Effector CD8-positive, alpha-beta T cell (primary cell): ENCODE measurements at regions not wholly inside any gene's neighbourhood (a gene's known extent, or its start where the extent isn't known, plus 50 kb on each side); places are given as distances from the start of the nearest gene placed in this dataset.
A peak's percentile ranks its signal among the peaks of the same experiment; 100 is the strongest.
"Not testable (repeated sequence)": the region's sequence is repeated elsewhere in the genome, so short reads cannot be mapped to it uniquely, and the experiment has no call there.

Source experiments
- DNase-seq: peaks from one replicate; lab custom pipeline; 2025; lab: John Stamatoyannopoulos, UW

DNA sequence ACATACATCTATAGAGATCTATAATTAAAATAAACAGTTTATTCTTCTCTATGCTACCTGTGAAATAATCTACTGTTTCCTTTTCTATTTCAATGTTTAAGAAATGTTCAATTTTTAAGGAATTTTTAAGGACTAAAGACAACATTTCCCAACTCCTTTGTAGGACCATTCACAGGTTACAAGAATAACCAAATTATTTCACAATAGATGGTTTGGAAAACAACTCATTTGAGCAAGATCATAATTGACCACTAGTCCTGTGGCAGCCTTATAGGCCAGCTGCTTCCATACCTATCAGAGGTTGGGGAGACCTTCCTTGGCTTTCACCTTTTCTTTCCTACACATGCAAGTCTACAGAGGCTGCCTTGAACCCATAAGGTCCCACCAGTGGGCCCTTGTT, 193.7 kb downstream of the TTC39B start:
- no peak for DNase-seq

DNA sequence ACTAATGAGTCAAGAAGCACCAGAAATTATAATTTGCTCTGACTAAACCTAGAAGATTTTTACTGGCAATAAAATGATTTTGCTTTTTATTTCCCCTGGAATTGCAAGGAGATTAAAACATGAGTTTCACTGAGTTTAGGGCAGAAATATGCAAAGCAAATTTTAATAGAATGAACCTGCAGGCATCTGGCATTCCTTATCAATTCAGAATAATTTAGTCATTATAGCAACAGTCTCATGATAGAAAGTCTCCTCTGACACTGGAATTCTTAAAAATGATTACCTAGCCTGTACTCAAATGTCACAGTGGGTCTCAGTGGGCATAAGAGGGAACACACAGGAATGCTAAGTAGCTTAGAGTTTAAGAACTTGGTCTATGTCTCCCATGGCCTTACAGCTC, 195.9 kb downstream of the TTC39B start:
- no peak for DNase-seq

DNA sequence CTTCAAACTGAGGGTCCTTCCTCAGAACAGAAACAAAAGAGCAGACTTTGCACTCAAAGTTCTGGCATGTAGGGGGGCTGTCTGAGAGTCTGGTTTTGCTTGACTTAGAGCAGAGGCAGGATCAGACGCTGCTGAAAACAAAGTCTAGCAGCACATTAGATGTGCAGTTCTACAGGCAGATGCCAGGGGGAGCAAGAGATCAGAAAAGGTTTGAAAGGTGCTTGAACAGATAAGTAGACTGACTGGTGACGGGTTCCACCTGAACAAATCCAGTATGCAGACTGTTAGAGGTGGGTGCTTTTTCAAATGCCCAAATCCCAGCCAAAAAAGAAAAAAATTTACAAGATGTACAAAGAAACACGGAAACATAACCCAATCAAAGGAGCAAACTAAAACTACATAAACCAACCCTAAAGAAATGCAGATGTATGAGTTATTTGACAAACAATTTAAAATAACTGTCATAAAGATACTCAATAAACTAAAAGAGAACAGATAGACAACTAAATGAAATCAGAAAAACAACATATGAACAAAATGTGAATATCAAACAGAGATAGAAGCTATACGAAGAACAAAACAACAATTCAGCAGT, 194.7 kb upstream of the FREM1 start:
- DNase-seq, result peak; percentile 3

DNA sequence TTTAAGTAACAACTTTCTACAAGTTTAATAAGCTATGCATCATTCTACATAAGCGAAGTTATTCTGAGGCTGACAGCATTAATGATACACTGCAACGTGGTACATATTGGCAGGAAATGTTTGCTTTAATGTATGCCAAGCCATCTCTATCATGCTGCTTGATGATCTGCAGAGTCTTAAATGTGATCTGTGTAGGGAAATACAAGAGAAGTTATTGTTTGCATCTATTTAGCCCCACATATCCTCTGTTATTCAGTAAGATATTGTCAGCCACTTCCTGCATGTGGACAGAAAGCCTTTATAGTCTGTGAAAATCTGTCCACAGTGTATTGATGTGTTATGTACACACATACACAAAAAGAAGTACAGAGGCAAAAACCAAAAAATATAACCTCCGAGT, 193.1 kb upstream of the FREM1 start:
- DNase-seq, result no peak

DNA sequence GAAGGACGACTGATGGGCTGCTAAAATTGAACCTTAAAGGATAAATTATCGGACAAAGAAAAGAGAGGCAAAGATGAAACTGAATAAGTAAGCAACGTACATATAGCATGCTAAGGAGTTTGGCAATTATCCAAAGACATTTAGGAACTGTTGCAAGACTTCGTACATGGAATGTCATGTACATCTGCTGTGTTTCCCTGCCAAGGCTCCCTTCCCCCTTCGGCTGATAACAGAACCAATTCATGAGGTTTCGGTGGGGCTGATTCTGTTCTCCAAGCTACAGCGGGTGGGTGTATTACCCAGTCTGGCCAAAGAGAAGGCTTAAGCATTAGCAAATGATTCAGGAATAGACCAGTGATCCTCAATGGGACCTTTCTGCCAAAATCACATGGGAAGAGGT, 190.9 kb upstream of the FREM1 start:
- DNase-seq, result no peak

DNA sequence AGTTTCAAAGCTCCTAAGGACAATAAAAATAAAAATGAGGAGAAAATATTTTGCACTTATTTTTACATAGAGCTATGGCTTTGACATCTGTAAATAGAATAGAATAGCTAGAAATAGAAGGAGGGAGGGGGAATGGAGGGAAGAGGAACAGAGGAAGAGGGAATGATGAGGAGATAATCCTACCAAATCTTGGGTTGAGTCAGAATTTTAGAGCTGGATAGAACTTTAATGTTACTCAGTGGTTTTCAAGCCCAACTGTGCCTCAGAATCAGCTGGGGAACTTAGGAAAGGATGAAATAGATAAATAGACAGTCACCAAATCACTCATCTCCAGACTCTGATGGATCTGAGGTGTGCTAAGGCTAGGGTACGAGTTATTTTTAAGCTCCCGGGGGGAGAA, 190.3 kb upstream of the FREM1 start:
- DNase-seq, result no peak

DNA sequence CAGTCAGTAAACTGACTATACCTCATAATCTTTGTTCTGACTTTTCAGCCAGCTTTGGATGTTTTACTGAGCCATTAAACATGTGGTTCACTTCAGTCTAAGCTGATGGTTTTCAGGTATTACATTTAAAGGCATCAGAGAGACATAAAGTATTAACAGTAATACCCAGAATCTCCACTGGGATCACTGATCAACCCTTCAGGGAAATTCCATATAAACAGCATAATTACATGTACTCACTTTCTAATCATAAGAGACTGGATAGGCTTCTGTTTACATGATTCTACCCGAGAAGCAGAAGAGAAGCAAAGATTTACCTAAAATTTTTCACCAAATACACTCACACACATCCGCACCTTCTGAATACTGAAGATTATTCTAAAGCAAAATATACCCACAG, 186.7 kb upstream of the FREM1 start:
- DNase-seq, result no peak

DNA sequence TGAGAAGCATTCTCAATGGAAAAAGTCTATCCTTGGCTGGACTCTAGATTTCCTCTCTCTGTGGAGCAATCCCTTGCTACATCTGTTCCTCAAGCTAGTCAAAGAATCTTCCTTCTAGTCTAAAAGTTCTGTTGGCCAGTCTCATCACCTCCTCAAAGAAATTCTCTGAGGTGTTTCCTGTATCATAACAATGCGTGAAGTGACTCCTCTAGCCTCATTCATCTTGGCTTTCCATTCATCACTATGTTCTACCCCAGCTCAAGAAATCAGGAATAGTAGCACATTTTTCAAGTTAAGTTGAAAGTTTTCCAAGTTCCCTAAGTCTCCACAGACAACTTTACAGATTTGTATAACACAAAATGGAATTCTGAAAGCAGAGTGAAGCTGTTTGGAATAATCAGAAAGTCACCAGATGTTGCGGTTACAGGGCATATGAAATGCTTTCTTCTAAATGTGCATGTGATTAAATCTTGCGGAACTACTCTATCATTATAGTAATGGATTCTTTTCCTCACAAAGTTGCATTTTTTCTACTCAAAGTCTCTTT, 176.6 kb upstream of the FREM1 start:
- DNase-seq, result no peak

DNA sequence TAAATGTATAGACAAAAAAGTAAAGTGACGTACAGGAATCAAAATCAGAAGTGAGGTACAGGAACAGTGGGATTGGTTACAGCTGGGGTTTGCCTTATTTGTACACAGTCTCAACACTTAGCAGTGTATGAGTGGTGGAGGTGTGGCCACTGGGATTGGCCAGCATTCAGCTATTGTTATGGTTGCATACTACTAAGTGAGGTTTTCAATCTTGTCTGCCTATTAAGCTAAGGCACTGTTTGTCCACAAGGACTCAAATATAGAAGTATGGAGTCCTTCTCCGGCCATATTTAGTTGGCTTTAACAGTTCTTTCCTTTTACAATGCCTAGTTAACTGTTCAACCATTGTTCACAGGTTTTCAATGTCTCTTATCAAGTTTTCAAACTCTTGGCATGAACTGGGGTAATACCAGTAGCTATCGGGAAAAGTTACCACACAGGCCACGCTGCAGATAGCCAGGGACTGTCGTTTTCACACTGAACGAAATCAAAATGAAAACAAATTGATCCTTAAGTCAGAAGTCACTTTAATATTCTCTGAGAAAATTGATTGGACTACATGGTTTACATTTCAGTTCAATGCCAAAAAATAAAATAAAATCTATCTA, 176.0 kb upstream of the FREM1 start:
- DNase-seq, result no peak

DNA sequence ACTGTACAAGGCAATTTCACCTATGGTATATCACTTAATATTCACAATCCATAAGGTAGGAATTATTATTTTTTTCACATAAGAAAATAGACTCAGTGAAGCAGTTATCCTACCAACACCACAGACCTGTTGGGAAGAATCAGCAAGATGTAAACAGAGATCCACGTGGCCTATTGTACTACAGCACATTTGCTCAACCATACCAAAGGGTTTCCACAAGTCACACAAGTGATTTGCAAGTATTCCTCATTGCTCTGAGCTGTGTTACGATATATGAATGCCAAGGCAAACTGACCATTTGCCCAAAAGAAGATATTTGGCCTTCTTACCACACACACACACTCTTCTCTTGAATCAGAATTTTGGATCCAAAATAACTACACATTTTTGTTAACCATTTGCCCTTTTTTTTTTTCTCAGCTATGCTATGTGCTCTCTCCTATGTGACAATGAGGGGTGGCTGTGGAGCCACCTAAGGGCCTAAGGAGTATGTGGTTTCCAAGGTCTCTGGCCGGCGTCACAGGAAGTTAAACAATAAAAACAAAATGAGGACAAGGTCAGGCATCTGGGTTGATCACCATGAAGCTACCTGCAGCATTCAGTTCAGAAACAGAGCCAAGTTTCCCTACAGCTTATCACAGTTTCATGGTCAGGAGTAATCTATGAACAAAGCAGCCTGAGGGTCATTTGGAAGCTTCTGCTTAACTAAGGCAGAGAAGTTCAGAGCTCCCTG, 171.0 kb upstream of the FREM1 start:
- DNase-seq, result no peak

DNA sequence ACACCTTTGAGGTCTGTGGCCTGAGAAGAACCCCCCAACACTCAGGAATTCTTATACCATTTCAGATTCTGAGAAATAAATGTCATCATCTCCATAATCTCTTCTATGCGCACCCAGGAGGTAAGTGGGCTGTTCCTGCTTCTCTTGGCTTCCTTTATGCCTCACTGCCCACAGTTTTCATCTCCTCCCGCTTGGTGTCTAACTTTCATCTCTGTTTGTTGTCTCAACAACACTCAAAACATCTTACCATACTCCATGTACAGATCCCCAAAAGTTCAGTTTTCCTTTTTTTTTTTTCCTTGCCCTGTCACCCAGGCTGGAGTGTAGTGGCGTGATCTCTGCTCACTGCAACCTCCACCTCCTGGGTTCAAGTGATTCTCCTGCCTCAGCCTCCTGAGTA, 170.2 kb upstream of the FREM1 start:
- DNase-seq, result no peak

DNA sequence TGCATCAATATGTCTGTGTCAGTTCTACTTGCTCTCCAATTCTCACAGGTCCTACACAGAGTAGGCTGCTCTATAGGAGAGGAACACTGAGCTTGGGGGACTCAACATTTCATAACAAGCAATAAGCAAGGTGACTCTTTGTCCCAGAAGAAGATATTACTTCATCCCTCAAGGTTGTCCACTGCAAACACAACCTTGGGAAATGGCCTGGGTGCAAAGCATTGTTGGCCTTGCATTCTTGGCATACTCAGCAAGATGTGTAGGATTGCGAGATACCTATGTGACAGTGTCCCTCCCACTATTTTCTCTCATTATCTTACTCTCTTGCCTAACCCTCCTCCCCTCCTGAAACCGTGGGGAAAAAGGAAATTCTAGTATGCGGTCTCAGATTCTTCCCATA, 169.8 kb upstream of the FREM1 start:
- DNase-seq, result no peak

DNA sequence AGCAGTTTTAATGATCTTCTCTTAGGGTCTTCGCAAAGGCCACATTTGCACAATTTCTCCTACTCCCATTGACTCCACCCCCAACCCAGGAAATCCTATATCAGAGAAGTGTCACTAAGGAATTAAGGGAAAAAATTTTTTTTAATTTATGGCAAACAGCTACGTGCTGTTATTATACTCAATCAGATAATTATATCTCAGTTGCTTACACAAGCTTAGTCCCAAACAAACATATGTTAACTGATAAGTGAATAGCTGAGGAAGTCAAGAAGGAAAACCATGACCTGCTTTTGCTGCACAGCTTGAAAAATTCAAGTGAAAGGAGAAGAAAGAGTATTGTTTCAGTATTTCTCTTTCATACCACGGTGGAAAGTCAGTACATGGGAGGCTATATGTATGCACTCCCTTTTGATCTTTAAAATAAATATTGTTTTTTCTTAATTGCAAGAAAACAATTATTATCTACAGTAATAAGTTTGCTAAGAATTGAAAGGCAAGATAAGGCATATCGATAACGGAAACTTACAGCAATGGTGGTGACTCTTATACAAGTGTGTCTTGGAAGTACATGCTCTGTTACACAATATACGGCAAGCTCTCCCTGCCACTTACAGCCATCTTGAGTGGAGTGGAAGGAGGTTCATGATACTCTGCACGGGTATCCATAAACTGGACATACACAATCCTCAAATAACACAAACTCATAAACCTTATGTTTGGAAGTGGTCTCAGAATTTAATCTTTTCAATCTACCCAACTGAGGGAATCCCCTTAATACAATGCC, 167.9 kb upstream of the FREM1 start:
- no peak for DNase-seq

DNA sequence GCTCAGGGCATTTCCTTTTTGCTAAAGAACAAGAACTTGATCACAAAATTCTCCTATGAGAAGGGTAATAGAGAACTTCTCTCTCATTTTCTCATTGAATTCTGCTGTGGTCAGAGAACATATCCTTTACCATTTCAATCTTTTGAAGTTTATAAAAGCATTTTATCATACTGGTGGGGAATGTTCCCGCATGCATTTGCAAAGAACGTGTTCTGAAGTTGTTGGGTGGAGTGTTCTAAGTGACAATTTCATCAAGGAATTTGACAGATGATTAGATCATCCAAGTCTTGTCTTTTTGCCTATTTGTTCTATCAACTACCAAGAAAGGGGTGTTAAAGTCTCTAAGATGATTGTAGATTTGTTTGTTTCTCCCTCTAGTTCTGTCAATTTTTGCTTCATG, 163.4 kb upstream of the FREM1 start:
- DNase-seq, result no peak

DNA sequence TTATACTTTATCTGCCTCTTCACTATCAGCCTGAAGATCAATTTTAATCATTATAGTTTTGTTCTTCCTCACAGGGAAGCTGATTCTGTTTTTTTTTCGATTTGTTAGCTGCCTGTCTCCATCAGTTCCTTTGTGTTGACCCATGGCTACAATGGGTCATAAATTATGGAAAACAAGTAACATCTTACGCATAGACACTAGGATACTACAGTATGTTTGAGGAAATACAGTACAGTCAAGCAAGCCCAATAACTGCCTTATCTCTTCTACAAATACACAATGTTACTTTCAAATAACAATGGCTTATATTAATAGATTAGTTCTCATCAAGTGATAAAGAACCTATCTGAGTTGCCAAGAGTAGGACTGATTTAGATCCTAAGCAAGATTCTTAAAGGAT, 160.5 kb upstream of the FREM1 start:
- DNase-seq, result no peak

DNA sequence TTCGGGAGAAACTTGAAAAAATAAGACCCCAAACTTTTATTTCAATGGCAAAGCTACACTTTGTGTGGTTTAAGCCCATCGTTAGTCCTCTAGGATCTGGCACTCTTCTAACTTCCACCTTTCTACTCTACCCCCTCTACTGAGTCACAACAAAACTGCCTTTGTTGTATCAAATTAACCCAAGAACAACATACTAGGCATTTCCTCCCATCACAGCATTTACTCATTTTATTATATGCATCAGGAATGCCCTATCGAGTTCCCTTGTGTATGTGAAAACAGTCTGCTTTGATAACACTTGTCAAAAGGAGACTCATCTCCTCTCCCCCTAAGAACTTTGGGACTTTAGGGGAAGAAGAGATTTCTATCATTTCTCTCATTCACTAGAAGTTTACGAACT, 158.9 kb upstream of the FREM1 start:
- no peak for DNase-seq

DNA sequence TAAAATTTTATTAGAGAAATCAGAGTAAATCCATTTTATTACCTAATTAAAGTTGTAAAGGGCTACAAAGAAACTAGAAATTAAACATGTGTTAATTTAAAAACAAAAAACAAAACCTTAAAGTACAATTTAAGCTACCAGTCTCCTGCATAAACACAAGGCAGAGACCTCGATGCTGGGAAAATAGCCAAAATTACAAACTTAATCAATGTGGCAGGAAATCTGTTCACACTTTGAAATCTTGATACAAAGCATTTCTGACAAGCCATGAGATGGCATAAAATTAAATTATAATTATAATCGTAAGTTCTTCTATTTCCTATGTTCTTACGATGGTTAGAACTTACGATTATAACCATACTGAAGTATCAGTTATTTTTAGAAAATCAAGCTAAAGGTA, 158.0 kb upstream of the FREM1 start:
- DNase-seq, result no peak

DNA sequence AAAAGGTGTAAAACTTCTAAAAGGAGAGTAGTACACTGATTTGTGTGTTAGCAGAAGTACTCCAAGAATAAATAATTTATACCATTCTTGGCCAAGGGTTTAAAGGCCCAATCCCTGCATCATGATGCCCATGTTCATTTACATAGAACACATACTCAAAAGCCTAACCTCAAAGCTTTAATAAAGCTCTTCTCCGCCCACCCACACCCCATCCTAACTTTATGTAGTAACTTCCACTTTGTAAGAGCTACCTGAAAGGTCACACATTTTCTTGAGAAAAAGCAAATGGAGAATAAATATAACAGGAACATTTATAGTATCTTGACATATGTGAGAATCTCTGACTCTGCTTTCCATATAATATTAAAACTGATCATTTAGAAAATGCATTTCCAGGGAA, 148.8 kb upstream of the FREM1 start:
- DNase-seq, result no peak

DNA sequence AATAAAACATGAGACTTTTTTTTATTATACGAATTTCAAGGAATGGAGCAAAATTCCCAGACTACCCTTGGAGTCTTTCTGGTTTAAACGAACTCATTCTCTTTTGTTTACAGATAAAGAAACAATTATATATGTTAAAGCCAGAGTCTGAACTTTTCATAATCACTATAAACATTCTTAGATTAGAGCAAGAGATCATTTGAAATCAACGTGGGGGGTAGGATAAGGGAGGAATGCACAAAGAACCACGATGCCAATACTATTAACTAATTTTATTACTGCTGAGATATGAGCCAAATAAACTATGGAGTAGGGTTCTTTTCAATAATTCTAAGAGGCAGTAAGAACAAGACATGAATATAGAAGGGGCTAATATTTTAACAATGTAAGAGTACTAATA, 148.0 kb upstream of the FREM1 start:
- DNase-seq, result no peak

DNA sequence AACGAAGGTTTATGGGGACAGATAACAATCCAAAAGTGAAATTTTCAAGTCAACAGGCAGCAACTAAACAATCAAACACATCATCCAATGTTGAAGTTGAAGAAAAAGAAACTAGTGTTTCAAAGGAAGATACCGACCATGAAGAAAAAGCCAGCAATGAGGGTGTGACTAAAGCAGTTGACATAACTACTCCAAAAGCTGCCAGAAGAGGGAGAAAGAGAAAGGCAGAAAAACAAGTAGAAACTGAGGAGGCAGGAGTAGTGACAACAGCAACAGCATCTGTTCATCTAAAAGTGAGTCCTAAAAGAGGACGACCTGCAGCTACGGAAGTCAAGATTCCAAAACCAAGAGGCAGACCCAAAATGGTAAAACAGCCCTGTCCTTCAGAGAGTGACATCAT, 145.1 kb upstream of the FREM1 start:
- not testable (repeated sequence) for DNase-seq

DNA sequence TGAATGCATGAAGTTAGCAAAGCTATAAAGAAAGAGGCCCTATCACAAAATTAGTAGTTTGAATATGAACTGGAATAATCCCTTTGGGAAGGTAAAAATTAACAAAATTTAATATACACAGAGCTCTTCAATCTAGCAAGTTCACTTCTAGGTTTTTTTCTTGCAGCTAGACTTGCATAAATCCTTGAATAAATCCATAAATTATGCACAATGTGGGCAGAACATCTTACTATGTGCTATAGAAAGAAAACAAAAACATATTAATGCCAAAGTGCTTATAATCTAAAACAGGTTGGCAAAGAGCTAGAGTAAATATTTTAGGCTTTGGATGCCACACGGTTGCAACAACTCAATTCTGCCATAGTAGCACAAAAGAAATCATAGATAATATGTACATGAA, 138.5 kb upstream of the FREM1 start:
- DNase-seq, result no peak

DNA sequence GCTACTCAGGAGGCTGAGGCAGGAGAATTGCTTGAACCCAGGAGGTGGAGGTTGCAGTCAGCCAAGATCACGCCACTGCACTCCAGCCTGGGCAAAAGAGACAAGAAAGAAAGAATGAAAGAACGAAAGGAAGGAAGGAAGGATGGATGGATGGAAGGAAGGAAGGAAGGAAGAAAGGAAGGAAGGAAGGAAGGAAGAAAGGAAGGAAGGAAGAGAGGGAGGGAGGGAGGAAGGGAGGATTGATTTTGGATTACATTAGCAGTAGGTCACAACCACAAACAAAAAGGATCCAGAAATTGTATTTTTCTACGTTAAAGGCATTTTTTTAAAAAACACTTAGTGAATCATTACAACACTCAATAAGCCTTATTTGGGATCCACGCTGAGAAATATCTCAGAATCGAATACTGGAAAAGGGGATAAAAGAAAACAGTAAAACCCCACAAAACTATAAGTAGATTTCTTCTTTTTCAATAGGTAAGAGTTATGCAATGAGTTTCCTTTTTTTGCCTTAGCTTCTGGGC, 136.9 kb upstream of the FREM1 start:
- no peak for DNase-seq
